HG03097 (cell line): ENCODE measurements at regions not wholly inside any gene's neighbourhood (a gene's known extent, or its start where the extent isn't known, plus 50 kb on each side); places are given as distances from the start of the nearest gene placed in this dataset.
"Not testable (repeated sequence)": the region's sequence is repeated elsewhere in the genome, so short reads cannot be mapped to it uniquely, and the experiment has no call there.

ENCODE experiments used
- ATAC-seq: cut with Tn5 transposase; IDR thresholded peaks from one replicate; pipeline ENCODE4 v1.9.1; 2021; ENCODE audit not compliant: unreplicated experiment, low FRiP score

DNA sequence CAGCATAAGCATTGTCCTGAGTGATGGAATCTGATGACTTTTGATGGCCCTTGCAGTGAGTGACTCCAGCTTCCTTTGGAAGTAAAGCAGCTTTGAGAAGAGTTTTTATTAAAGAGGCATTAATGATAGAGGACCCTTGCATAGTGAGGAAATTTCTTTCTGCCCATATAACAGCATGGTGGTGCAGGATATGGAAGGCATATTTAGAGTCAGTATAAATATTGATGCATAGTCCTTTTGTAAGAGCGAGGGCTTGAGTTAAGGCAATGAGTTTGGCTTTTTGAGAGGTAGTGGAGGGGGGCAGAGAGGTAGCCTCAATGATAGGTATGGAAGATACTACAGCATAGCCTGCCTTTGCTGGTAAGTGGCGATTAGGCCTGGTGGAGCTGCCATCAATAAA, 87.7 kb upstream of the DNAH14 start:
- ATAC-seq, result not testable (repeated sequence)

DNA sequence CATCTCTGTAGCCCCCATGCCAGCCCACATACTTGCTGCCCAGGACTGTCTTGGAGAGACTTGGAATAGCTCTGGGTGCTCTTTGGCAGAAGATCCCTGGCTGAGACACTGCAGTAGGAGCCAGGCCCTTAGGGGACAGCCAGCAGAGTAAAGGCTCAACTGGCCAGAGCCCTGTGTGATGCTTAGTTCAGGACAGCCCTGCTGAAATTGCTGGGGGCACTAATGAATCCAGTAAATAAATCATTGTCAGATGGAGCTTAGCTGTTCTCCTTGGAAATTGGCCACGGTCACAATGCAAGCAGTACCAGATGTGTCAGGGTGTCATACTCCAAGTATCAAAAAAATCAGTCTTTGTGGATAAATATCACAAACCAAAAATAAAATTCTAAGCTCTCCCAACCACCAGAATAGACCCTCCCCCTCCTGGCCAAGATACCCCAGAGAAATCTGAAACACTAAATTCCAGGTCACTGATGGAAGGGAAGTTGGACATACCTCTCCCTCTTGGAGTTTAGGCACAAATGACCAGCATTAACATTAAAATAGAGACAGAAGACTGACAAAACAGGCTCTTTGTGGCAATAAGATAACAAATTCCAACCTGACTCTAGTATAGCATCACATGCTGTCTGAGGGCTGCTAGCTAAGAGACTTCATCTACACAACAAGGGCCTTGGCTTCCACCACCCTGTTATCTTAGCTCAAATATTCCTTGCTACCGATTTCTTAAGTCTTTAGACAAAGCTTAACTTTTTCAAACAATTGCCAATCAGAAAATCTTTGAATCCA, 83.2 kb upstream of the DNAH14 start:
- ATAC-seq, result no peak

- ATAC-seq, result no peak
Measured at GRCh38 chr1:224850446-224850845, 79.0 kb upstream of the DNAH14 start.

GRCh38 chr1:224851210-224851847, 78.1 kb upstream of the DNAH14 start:
- ATAC-seq, result no peak

DNA sequence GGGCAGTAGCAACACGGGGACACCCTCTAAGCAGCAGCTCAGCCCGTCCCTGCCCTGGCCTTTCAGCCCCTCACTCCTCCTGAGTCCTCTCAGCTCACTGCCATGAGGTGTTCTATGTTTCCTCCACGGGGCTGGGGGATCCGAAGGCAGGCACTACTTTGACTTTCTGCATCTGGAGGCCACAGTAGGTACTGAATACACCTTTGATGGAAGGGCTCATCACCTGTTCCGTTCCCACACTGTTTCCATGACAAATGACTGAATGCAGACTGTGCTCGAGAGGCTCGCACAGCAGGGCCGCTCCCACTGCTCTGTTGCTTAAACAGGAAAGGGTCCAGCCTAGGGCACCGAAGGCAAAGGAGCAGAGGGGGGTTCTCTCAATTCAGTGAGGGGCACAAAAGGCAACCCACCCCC, 77.6 kb upstream of the DNAH14 start:
- no peak for ATAC-seq

- ATAC-seq, result no peak
Measured at GRCh38 chr1:224852901-224853568, 76.4 kb upstream of the DNAH14 start.

DNA sequence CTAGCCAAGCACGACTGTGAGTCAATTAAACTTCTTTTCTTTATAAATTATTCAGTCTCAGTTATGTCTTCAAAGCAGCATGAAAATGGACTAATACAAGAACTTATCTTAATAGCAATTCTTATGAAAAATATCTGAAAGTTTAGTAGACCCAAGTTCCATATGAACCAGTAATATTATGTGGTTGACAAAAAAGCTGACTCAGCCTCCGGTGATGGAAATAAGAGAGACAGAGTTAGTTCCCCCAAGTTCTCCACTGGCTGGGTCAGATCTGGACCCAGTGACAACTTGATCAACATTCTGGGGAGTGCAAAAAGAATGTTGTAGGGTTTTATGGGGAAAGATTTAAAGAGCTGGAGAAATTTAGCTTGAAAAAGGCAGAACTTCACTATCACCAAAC, 72.5 kb upstream of the DNAH14 start:
- no peak for ATAC-seq

- no peak for ATAC-seq
Measured at GRCh38 chr1:224859651-224860050, 69.8 kb upstream of the DNAH14 start.

- ATAC-seq, result no peak
Measured at GRCh38 chr1:224860488-224861338, 68.8 kb upstream of the DNAH14 start.

GRCh38 chr1:224861339-224861716, 68.1 kb upstream of the DNAH14 start:
- ATAC-seq, result no peak

- ATAC-seq, result no peak
Measured at GRCh38 chr1:224863486-224863885, 66.0 kb upstream of the DNAH14 start.

DNA sequence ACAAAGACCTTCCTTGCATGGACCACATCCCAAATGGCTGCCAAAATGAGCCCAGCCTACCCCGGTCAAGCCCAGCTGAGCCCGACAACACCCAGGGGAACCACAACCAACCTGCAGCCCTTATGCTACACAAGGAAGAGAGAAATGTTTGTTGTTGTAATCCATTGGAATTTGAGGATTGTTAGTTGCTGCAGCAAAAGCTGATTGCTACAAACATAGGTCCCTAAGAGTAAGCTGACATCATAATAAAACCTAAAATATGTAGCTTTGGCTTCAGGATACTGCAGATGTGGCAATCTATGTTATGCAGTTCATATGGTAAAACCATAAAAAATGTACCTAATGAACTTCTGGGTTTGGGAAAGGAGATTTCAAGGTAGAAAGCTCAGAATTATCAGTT, 65.5 kb upstream of the DNAH14 start:
- ATAC-seq, result no peak

DNA sequence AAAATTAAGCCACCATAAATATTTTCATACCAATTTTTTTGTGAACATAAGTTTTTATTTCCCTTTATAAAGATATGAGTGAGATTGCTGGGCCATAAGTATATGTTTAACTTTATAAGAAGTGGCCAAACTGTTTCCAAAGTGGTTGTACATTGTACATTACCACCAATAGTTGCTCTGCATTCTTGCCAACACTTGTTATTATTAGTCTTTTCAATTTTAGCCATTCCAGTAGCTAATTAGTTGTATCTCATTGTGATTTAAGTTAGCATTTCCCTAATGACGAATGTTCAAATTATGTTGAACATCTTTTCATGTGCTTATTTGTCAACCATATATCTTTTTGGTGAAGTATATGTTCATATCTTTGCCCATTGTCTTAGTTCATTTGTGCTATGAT, 64.0 kb upstream of the DNAH14 start:
- ATAC-seq, result no peak

GRCh38 chr1:224866940-224867339, 62.5 kb upstream of the DNAH14 start:
- no peak for ATAC-seq

GRCh38 chr1:224867715-224868114, 61.8 kb upstream of the DNAH14 start:
- ATAC-seq, result no peak

GRCh38 chr1:224872832-224873433, 56.5 kb upstream of the DNAH14 start:
- ATAC-seq, result no peak

DNA sequence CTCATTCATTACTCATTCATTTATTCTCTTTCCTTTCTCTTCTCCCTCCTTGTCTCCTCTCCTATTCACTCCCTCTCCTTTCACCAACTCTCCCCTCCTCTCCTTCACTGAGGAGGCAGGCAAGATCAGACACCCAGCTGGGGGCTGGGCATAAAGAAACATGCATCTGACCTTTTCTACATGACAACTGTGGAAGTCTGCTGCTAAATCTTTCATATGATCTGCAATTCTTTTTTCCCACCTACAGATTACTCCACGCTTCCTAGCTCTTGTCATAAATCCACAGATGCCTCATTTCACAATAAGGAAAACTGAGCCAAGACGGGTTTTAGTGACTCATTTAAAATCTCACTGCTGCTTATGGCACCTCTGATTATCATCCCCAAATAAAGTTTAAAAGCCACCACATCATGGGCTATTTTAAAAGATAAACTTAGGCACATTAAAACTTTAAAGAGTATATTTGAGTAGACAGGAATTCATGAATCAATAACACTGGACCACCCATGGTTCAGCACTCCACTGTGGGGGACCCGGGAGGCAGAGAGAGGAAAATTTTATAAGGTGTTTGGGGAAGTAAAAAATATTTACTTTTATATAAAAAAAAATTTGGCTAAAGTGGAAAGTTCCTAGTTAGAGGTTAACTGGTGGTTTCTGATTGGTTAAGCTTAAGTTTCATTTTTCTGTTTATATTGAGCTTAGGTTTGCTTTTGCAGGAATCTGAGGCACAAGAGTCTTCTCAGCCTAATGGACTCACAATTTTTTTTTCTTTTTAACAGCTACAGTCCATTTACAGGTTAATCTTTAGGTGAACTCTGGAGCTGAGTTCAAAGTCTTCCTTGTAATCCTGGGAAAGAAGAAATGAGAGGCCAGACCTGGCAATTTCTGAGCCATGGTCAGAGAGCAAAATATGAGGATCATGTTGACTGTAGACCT, 55.8 kb upstream of the DNAH14 start:
- ATAC-seq, result no peak

DNA sequence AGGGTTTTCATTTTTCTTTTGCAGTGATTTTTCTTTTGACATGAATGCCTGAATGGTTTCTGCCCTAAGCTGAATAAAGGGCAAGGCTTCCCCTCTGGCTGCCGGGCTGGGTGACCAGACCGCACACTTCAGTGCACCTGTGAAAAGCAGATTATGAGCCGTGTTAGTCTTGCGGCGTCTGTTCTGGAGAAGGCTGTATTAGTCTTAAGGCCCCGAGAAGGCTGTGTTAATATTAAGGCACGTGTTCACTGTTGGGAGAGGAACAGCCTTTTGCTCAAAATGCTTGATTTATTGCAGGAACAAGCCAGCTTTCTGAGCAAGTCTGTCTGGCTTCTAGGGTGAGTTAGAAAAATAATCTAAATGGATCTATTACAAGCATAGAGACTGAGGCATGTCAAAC, 54.7 kb upstream of the DNAH14 start:
- no peak for ATAC-seq

DNA sequence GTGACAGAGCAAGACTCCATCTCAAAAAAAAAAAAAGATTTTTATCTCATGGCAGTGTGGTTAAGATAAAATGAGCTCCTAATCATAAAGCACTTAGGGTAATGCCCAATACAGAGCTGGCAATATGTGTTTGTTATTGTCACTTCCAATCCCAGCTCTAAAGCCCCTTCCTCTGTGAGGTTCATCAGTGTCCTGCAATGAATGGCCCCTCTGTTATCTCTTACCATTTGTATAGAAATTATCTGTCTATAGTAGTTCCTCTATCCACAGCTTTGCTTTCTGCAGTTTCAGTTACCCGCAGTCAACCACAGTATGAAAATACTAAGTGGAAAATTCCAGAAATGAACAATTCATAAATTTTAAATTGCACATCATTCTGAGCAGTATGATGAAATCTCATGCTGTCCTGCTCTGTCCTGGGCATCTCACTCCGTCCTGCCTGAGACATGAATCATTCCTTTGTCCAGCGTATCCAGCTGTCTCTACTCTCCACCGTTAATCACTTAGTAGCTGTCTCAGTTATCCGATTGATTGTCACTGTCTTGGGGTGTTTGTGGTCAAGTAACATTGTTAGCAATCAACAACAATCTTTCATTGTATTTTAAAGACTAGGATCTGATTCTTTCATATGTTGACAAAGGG, 50.2 kb upstream of the DNAH14 start:
- ATAC-seq, result no peak
